DOHH2 (cell line): ENCODE measurements at regions not wholly inside any gene's neighbourhood (a gene's known extent, or its start where the extent isn't known, plus 50 kb on each side); places are given as distances from the start of the nearest gene placed in this dataset.

Source experiments
- EZH2phosphoT487 ChIP-seq: fragments of 200-600 bp; sonication (generic); IDR thresholded peaks from 2 replicates; pipeline ENCODE4 v1.6.1; 2017; ENCODE audit warnings: borderline replicate concordance, mild to moderate bottlenecking, antibody characterized with exemption, low read length, moderate library complexity, mixed read lengths
- TF ChIP-seq, protein P1 (sequence below): fragments of 200-600 bp; sonication (generic); IDR thresholded peaks from one replicate; pipeline ENCODE4 v1.5.1; 2014; ENCODE audit warnings: antibody characterized with exemption, mild to moderate bottlenecking, low read depth, low read length; ENCODE audit not compliant: poor library complexity, severe bottlenecking

- TF ChIP-seq, protein P1, sequence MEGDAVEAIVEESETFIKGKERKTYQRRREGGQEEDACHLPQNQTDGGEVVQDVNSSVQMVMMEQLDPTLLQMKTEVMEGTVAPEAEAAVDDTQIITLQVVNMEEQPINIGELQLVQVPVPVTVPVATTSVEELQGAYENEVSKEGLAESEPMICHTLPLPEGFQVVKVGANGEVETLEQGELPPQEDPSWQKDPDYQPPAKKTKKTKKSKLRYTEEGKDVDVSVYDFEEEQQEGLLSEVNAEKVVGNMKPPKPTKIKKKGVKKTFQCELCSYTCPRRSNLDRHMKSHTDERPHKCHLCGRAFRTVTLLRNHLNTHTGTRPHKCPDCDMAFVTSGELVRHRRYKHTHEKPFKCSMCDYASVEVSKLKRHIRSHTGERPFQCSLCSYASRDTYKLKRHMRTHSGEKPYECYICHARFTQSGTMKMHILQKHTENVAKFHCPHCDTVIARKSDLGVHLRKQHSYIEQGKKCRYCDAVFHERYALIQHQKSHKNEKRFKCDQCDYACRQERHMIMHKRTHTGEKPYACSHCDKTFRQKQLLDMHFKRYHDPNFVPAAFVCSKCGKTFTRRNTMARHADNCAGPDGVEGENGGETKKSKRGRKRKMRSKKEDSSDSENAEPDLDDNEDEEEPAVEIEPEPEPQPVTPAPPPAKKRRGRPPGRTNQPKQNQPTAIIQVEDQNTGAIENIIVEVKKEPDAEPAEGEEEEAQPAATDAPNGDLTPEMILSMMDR = no peak
- no peak for TF ChIP-seq EZH2phosphoT487
Observed at GRCh38 chr12:126557659-126558058, 1492.4 kb downstream of the AACS start.
